ENCODE measurements at regions not wholly inside any gene's neighbourhood (a gene's known extent, or its start where the extent isn't known, plus 50 kb on each side); places are given as distances from the start of the nearest gene placed in this dataset.

DNA sequence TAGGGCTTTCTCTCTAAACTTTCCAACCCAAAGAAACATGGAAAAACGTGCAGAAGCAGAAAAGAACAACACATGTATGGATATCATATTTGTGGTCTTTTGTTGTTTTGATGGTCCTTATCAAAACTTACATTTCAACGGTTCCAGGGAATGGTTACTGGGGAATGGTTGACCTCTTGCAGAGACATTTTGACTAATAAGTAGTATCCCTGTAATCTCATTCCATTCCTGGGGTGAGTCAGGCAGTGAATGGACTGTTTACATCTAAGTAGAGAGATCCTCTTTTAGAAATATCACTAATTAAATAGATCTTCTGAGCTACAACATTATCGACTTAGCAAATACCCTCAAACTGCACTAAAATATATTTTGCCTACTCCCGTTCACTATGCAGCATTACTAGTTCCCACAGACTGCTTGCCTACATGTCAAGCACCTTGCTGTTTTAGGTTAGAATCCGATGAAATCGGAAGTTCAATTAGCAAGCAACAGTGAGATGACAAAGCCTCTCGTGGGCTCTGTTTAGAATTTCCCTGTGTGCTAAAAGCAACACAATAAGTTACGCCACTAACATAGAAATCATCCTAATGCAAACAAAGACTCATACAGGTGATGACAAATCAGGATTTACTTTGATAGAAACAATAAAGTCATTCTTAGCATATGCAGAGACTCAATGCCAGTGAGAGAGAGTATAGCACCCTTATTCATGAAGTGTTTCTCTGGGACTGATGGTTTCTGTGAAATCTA lies 797.7 kb upstream of the ARGLU1 start:
- TF ChIP-seq, protein P1, sequence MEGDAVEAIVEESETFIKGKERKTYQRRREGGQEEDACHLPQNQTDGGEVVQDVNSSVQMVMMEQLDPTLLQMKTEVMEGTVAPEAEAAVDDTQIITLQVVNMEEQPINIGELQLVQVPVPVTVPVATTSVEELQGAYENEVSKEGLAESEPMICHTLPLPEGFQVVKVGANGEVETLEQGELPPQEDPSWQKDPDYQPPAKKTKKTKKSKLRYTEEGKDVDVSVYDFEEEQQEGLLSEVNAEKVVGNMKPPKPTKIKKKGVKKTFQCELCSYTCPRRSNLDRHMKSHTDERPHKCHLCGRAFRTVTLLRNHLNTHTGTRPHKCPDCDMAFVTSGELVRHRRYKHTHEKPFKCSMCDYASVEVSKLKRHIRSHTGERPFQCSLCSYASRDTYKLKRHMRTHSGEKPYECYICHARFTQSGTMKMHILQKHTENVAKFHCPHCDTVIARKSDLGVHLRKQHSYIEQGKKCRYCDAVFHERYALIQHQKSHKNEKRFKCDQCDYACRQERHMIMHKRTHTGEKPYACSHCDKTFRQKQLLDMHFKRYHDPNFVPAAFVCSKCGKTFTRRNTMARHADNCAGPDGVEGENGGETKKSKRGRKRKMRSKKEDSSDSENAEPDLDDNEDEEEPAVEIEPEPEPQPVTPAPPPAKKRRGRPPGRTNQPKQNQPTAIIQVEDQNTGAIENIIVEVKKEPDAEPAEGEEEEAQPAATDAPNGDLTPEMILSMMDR (conservative IDR thresholded peaks at IDR 0.05) = no peak
- TF ChIP-seq ZFX (IDR thresholded peaks at IDR 0.05) = no peak
- no peak overlapping the region for H3K27ac ChIP-seq

DNA sequence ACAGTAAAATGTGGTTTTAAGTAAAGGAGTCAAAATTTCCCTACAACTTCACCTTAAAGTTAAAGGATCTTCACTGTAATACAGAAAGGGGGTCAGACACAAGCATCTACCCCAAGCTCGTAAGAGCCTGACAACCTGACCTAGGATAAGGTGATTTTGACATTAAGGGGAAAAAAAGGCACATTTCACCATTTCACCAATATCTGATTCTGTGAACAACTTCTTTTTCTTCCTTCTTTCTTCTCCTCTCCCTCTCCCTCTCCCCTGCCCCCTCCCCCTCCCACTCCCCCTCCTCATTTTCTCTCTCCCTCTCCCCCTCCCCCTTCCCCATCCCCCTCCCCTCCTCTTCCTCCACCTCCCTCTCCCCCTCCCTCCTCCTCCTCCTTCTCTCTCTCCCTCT lies 796.7 kb upstream of the ARGLU1 start:
- H3K27ac ChIP-seq = no peak overlapping the region
- no peak for TF ChIP-seq ZFX (IDR thresholded peaks at IDR 0.05)
- TF ChIP-seq, protein P1 (conservative IDR thresholded peaks at IDR 0.05) = no peak

DNA sequence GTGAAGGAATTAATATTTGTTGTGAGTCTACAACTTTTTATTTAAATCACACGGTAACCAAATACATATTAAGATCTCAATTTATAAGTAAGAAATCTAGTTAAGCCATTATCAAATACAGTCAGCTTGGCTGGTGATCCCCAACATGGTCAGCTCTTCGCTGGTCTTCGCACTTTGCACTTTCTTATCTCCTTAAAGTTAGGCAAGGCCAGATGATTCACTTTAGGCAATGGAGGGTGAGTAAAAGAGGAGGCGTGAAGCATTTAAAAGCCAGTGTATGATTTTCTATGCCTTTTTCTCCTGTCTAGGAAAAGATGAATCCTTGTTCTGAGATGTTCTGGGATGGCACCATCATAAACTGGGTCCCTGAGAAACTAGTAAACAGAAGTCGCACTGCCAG lies 793.7 kb upstream of the ARGLU1 start:
- no peak overlapping the region for H3K27ac ChIP-seq
- TF ChIP-seq, protein P1 (conservative IDR thresholded peaks at IDR 0.05) = no peak
- no peak for TF ChIP-seq ZFX (IDR thresholded peaks at IDR 0.05)

DNA sequence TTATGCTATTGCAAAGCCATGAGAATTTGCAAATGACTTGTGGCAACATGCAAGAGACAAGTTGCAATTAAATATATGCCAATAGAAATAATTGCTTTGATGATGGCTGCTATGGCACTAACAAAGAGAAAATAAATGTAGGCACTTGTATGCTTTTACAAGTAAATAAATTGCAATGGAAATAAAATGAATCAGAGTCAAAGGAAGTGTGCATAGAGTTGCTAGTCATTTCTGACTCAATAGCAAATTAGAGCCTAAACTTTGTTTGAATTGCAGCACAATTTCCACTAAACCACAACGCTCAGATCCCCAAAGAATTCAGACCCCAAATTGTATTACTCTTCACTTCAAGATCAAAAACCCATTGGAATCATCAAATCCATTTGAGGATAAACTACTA lies 792.1 kb upstream of the ARGLU1 start:
- no peak overlapping the region for H3K27ac ChIP-seq
- TF ChIP-seq, protein P1 (conservative IDR thresholded peaks at IDR 0.05) = no peak
- no peak for TF ChIP-seq ZFX (IDR thresholded peaks at IDR 0.05)

DNA sequence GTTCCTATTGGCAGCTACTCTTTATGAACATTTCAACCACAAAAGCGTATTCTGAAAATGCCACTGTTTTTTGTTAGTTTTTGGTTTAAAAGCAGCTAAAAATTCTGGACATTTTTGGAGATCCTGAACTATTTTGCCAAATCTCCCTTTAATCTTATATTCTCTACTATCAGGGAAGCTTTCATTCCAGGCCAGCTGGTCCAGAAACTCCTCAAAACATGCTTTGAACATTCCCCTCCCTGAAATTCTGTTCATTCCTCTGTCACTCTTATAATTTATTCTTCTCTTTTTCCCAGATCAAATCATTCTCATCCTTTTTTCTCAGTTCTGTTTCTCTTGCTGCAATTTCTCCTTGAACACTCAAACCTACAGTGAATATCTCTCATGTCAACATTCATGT lies 790.9 kb upstream of the ARGLU1 start:
- TF ChIP-seq, protein P1 (conservative IDR thresholded peaks at IDR 0.05) = no peak
- no peak for TF ChIP-seq ZFX (IDR thresholded peaks at IDR 0.05)
- H3K27ac ChIP-seq = no peak overlapping the region

DNA sequence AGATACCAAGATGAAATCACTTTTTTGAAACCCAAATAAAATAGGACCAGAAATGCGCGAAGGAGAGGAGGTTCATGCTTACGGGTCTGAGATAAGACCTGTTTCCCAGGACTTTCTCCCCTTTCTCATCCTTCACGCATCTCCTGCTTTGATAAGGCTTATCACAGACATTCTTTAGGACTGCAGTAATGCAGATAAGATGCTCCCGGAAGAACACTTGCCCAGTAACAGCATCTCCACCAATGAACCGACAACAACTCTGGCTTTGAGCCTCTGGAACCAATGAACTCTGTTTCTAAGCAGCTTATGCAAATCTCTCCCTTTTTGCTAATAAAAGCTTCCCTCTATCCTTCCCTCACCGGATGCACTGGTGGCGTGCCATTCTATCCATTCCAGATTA lies 783.4 kb upstream of the ARGLU1 start:
- no peak for TF ChIP-seq ZFX (IDR thresholded peaks at IDR 0.05)
- TF ChIP-seq, protein P1 (conservative IDR thresholded peaks at IDR 0.05) = no peak
- no peak overlapping the region for H3K27ac ChIP-seq

DNA sequence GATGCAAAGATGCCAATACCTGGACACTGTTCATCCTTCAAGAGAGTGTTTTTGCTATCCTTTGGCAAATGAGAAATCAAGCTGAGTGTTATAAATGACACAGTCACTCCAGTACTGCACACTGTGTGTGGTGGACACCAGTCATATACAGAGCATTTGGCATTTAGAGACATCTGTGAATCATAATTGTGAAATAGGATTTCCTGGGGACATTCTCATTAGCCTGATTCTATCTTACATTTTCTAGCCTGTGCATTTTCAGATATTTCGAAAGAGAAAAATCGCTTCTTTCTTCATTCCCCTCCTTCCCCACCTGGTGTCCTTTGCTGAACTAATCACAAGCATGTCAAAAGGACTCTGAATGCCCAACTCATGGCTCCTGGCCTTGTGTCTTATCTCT lies 781.0 kb upstream of the ARGLU1 start:
- TF ChIP-seq, protein P1 (conservative IDR thresholded peaks at IDR 0.05) = no peak
- no peak for TF ChIP-seq ZFX (IDR thresholded peaks at IDR 0.05)
- no peak overlapping the region for H3K27ac ChIP-seq

Data from C4-2B (cell line).